ENCODE measurements at regions not wholly inside any gene's neighbourhood (a gene's known extent, or its start where the extent isn't known, plus 50 kb on each side); places are given as distances from the start of the nearest gene placed in this dataset.

DNA sequence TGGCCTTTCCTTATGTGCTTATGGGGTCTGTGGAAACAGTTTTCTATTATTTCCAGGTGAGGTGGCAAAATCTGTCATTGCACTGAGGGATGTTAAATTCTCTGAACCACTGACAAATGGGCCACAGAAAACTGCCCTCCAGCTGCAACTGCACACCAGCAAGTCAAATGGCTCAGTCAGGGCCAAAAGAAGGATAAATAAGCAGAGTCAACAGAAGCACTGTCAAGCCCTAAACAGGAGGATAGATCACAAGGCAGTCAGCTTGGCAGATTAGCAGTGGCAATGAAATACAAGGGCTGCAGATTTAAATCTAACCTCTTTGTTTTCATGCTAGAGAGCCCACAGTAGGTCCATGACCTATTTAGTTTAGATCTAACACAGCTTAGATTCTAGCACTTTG is 435.6 kb downstream of the ETS1 start:
- no peaks in the 10 kb centered on the region for H3K79me2 ChIP-seq (ENCODE audit: control insufficient read depth, insufficient read depth, low read length)
- CTCF ChIA-PET: interaction anchor here (1.9 kb wide), 1 partner anchor 8 kb away, joined by 9 read pairs; no protein-coding TSS in a partner anchor

DNA sequence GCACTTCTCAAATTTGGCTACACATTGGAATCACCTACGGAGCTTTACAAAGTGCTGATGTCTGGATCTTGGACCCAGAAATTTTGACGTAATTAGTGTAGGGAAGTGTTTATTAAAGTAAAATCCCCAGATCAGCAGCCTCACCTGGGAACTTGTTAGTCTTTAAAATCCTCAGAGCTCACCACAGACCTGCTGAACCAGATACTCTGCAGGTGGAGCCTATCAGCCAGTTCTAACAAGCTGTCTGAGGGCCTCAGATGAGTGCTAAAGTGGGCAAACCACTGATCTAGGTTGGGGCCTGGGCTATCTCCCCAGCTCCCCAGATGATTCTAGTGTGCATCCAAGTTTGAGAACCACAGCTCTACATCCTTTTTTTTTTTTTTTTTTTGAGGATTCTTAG is 436.0 kb downstream of the ETS1 start:
- H3K9me3 ChIP-seq (ENCODE audit: control extremely low read depth in 1 of 3, control insufficient read depth in 2 of 3, insufficient read depth in 1 of 3, low read length in 2 of 3): no peaks in the 10 kb centered on the region
- H3K4me1 Mint-ChIP-seq: no peaks in the 10 kb centered on the region
- intact Hi-C loops (cut with micrococcal nuclease): no loop called here

More for the DNA sequence above, 435.6 kb downstream of the ETS1 start:
- H2AFZ ChIP-seq (ENCODE audit: insufficient read depth, low read depth, low read length, poor library complexity, severe bottlenecking): no peak overlapping the region
- no peak for TF ChIP-seq EZH2 (IDR thresholded peaks at IDR 0.05; ENCODE audit: borderline replicate concordance, insufficient read depth, low read depth, low read length, poor library complexity, severe bottlenecking)
- TF ChIP-seq, protein P1, sequence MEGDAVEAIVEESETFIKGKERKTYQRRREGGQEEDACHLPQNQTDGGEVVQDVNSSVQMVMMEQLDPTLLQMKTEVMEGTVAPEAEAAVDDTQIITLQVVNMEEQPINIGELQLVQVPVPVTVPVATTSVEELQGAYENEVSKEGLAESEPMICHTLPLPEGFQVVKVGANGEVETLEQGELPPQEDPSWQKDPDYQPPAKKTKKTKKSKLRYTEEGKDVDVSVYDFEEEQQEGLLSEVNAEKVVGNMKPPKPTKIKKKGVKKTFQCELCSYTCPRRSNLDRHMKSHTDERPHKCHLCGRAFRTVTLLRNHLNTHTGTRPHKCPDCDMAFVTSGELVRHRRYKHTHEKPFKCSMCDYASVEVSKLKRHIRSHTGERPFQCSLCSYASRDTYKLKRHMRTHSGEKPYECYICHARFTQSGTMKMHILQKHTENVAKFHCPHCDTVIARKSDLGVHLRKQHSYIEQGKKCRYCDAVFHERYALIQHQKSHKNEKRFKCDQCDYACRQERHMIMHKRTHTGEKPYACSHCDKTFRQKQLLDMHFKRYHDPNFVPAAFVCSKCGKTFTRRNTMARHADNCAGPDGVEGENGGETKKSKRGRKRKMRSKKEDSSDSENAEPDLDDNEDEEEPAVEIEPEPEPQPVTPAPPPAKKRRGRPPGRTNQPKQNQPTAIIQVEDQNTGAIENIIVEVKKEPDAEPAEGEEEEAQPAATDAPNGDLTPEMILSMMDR (IDR thresholded peaks at IDR 0.05): no peak
- no peaks in the 10 kb centered on the region for H3K36me3 ChIP-seq (replicated peaks in 1 of 2; ENCODE audit: control extremely low read depth in 1 of 2, control insufficient read depth in 1 of 2, extremely low read depth in 1 of 2, insufficient read depth in 2 of 2, low read length in 1 of 2)
- H3K9ac ChIP-seq (ENCODE audit: low read length): no peak overlapping the region
- ATAC-seq (ENCODE audit: low read depth) (no peak), DNase-seq (no peak)
- Mint-ChIP-seq H3K4me3 (no peak overlapping the region), H3K27me3 (peaks cover 16% of the 10 kb centered on the region), H3K27ac (no peak overlapping the region), H3K4me1 (no peaks in the 10 kb centered on the region), H3K9me3 (ENCODE audit: insufficient read depth) (no peaks in the 10 kb centered on the region)
- H3K27ac ChIP-seq (ENCODE audit: low read length in 2 of 2): no peak overlapping the region
- peaks cover 0 to 4% (median 0%) of the 10 kb centered on the region in 4 experiments for H3K27me3 ChIP-seq (replicated peaks in 1 of 4; ENCODE audit: control extremely low read depth in 1 of 4, control insufficient read depth in 3 of 4, insufficient read depth in 4 of 4, low read length in 3 of 4)
- intact Hi-C loops (cut with micrococcal nuclease): no loop called here
- POLR2A ChIA-PET: no interaction called here
- H3K4me3 ChIP-seq (ENCODE audit: control extremely low read depth in 1 of 5, extremely low read depth in 1 of 5, insufficient read depth in 1 of 5, low read depth in 2 of 5, low read length in 4 of 5): no peak overlapping the region
- no peaks in the 10 kb centered on the region for H3K9me3 ChIP-seq (ENCODE audit: control extremely low read depth in 1 of 3, control insufficient read depth in 2 of 3, insufficient read depth in 1 of 3, low read length in 2 of 3)
- H4K20me1 ChIP-seq (ENCODE audit: control insufficient read depth, insufficient read depth, low read length, poor library complexity, severe bottlenecking): no peaks in the 10 kb centered on the region
- no peaks in the 10 kb centered on the region for H3K4me1 ChIP-seq (ENCODE audit: control insufficient read depth in 2 of 2, insufficient read depth in 2 of 2, low read length in 2 of 2)
- H3K4me2 ChIP-seq (replicated peaks; ENCODE audit: low read depth, low read length, poor library complexity, severe bottlenecking): no peak overlapping the region

More for the DNA sequence above, 436.0 kb downstream of the ETS1 start:
- no peak overlapping the region for H3K4me2 ChIP-seq (replicated peaks; ENCODE audit: low read depth, low read length, poor library complexity, severe bottlenecking)
- H3K4me3 ChIP-seq (ENCODE audit: control extremely low read depth in 1 of 5, extremely low read depth in 1 of 5, insufficient read depth in 1 of 5, low read depth in 2 of 5, low read length in 4 of 5): no peak overlapping the region
- no peaks in the 10 kb centered on the region for H3K27me3 ChIP-seq (replicated peaks in 1 of 4; ENCODE audit: control extremely low read depth in 1 of 4, control insufficient read depth in 3 of 4, insufficient read depth in 4 of 4, low read length in 3 of 4)
- ATAC-seq (ENCODE audit: low read depth) (no peak), DNase-seq (no peak)
- TF ChIP-seq, protein P1 (IDR thresholded peaks at IDR 0.05): no peak
- no peak for TF ChIP-seq EZH2 (IDR thresholded peaks at IDR 0.05; ENCODE audit: borderline replicate concordance, insufficient read depth, low read depth, low read length, poor library complexity, severe bottlenecking)
- no peaks in the 10 kb centered on the region for H3K4me1 ChIP-seq (ENCODE audit: control insufficient read depth in 2 of 2, insufficient read depth in 2 of 2, low read length in 2 of 2)
- H3K4me3 Mint-ChIP-seq: no peak overlapping the region
- no peaks in the 10 kb centered on the region for H3K36me3 ChIP-seq (replicated peaks in 1 of 2; ENCODE audit: control extremely low read depth in 1 of 2, control insufficient read depth in 1 of 2, extremely low read depth in 1 of 2, insufficient read depth in 2 of 2, low read length in 1 of 2)
- peaks cover 16% of the 10 kb centered on the region for H3K27me3 Mint-ChIP-seq
- no peak overlapping the region for H3K9ac ChIP-seq (ENCODE audit: low read length)
- ChIA-PET CTCF (interaction anchor here (1.4 to 1.9 kb wide), 2 partner anchors 9 to 13 kb away, joined by 4 to 9 read pairs; no protein-coding TSS in a partner anchor), POLR2A (no interaction called here)
- no peaks in the 10 kb centered on the region for H3K79me2 ChIP-seq (ENCODE audit: control insufficient read depth, insufficient read depth, low read length)
- H2AFZ ChIP-seq (ENCODE audit: insufficient read depth, low read depth, low read length, poor library complexity, severe bottlenecking): no peak overlapping the region
- no peaks in the 10 kb centered on the region for H4K20me1 ChIP-seq (ENCODE audit: control insufficient read depth, insufficient read depth, low read length, poor library complexity, severe bottlenecking)
- no peak overlapping the region for H3K27ac Mint-ChIP-seq
- no CpG with 5 or more reads among the region's 2 CpGs for WGBS (ENCODE audit: insufficient coverage)
- H3K27ac ChIP-seq (ENCODE audit: low read length in 2 of 2): no peak overlapping the region
- no peaks in the 10 kb centered on the region for H3K9me3 Mint-ChIP-seq (ENCODE audit: insufficient read depth)

All from B cell (primary cell).